Endothelial cell of umbilical vein (primary cell): ENCODE measurements at regions not wholly inside any gene's neighbourhood (a gene's known extent, or its start where the extent isn't known, plus 50 kb on each side); places are given as distances from the start of the nearest gene placed in this dataset.

Experiments used
- BruUV-seq: library from RNA; stranded (reverse); fragments of 400-500 nt; replicated peaks from 2 replicates; lab custom pipeline; 2021; lab: Mats Ljungman, UMichigan
- CTCF ChIA-PET: fragments of 300-600, 350-600 bp; sonication (Branson Sonifier 250); formaldehyde crosslinking; loops from one replicate; lab custom pipeline; 2021; ENCODE audit warnings: antibody characterized with exemption, inconsistent platforms; lab: Charles Lee
- POLR2A ChIA-PET: fragments of 300-600, 350-600 bp; sonication (Branson Sonifier 250); formaldehyde crosslinking; loops from one replicate; lab custom pipeline; 2021; ENCODE audit warnings: antibody characterized with exemption, inconsistent platforms; lab: Charles Lee
- DNase-seq: peaks from one replicate; pipeline ENCODE4 v3.0.0-alpha.2; 2011; ENCODE audit warnings: low read depth, low spot score
- FAIRE-seq: peaks from 2 replicates; lab custom pipeline; 2011; peaks lifted over from hg19 to GRCh38; lab: Jason Lieb, UNC
- H2AFZ ChIP-seq: 2 replicates; pipeline ENCODE4 v1.6.0; 2012; ENCODE audit warnings: low read depth, low read length, control low read depth, inconsistent platforms
- H3K27ac ChIP-seq: 2 replicates; pipeline ENCODE4 v1.5.1; 2011; ENCODE audit warnings: low read depth, mild to moderate bottlenecking, control low read depth, low read length, moderate library complexity; ENCODE audit not compliant: insufficient read depth
- H3K27me3 ChIP-seq, 2 experiments: 2 replicates each; pipeline versions ENCODE4 v1.6.0 to v1.6.1; 2011; ENCODE audit warnings: low read length in 2 of 2, mixed read lengths in 1 of 2; ENCODE audit not compliant: control insufficient read depth in 2 of 2, insufficient read depth in 2 of 2
- H3K36me3 ChIP-seq, 2 experiments: 2 replicates in 1 of 2; 3 replicates in 1 of 2; pipeline ENCODE4 v1.5.1; 2011; ENCODE audit warnings: low read length in 2 of 2, mild to moderate bottlenecking in 1 of 2, moderate library complexity in 1 of 2; ENCODE audit not compliant: control insufficient read depth in 2 of 2, insufficient read depth in 2 of 2; ENCODE audit errors: extremely low read depth in 1 of 2
- H3K4me1 ChIP-seq: 3 replicates; pipeline ENCODE4 v1.5.1; 2011; ENCODE audit warnings: mild to moderate bottlenecking, low read length; ENCODE audit not compliant: control insufficient read depth, insufficient read depth; ENCODE audit errors: extremely low read depth
- H3K4me2 ChIP-seq: 2 replicates; pipeline ENCODE4 v1.6.1; 2011; ENCODE audit warnings: low read length, control low read depth, mixed read lengths; ENCODE audit not compliant: insufficient read depth
- H3K4me3 ChIP-seq, 3 experiments: fragments of 200-600 bp in 1 of 3; sonication (generic), shearing (Covaris generic) in 1 of 3; replicated peaks in 1 of 3; 2 replicates each; pipeline ENCODE4 v1.5.1; 2011 to 2016; ENCODE audit warnings: control low read depth in 3 of 3, low read length in 3 of 3, mild to moderate bottlenecking in 2 of 3, inconsistent platforms in 1 of 3, low read depth in 1 of 3, moderate library complexity in 1 of 3; ENCODE audit not compliant: insufficient read depth in 1 of 3
- H3K79me2 ChIP-seq: 2 replicates; pipeline ENCODE4 v1.6.0; 2012; ENCODE audit warnings: low read length, inconsistent platforms; ENCODE audit not compliant: control insufficient read depth, insufficient read depth
- H3K9ac ChIP-seq: replicated peaks from 2 replicates; pipeline ENCODE3; 2011; ENCODE audit warnings: low read length, control low read depth; ENCODE audit not compliant: insufficient read depth; ENCODE audit errors: extremely low read depth
- H3K9me1 ChIP-seq: replicated peaks from 3 replicates; pipeline ENCODE4 v1.6.0; 2011; ENCODE audit warnings: mild to moderate bottlenecking, low read length; ENCODE audit not compliant: control insufficient read depth, insufficient read depth; ENCODE audit errors: extremely low read depth
- H3K9me3 ChIP-seq: replicated peaks from 2 replicates; pipeline ENCODE4 v1.5.1; 2012; ENCODE audit warnings: low read length, inconsistent platforms; ENCODE audit not compliant: control insufficient read depth, insufficient read depth
- H4K20me1 ChIP-seq: replicated peaks from 2 replicates; pipeline ENCODE3; 2011; ENCODE audit warnings: mild to moderate bottlenecking, low read length; ENCODE audit not compliant: control insufficient read depth, insufficient read depth; ENCODE audit errors: extremely low read depth
- EZH2 ChIP-seq: IDR thresholded peaks from 2 replicates; pipeline ENCODE4 v1.6.1; 2012; ENCODE audit warnings: borderline replicate concordance, low read depth, mild to moderate bottlenecking, moderate library complexity, low read length, inconsistent platforms; ENCODE audit not compliant: severe bottlenecking
- FOS ChIP-seq: IDR thresholded peaks from 2 replicates; pipeline ENCODE4 v1.6.1; 2011; ENCODE audit warnings: mild to moderate bottlenecking, low read length, moderate library complexity, borderline replicate concordance; ENCODE audit not compliant: insufficient read depth
- GATA2 ChIP-seq: IDR thresholded peaks from 2 replicates; pipeline ENCODE4 v1.7.0; 2011; ENCODE audit warnings: low read depth, mild to moderate bottlenecking, moderate library complexity, mixed read lengths, low read length; ENCODE audit not compliant: insufficient read length, insufficient read depth
- JUN ChIP-seq: IDR thresholded peaks from 2 replicates; pipeline ENCODE4 v1.6.1; 2011; ENCODE audit warnings: borderline replicate concordance, low read depth; ENCODE audit not compliant: insufficient read length, insufficient read depth
- MAX ChIP-seq: IDR thresholded peaks from 2 replicates; pipeline ENCODE4 v1.6.1; 2011; ENCODE audit not compliant: insufficient read depth, insufficient read length
- POLR2A ChIP-seq: IDR thresholded peaks from 2 replicates; pipeline ENCODE4 v1.6.1; 2012; ENCODE audit warnings: low read depth, mild to moderate bottlenecking, control low read depth, low read length
- dilution Hi-C: fragments of 300-500 bp; cut with MboI; formaldehyde crosslinking; loops from one replicate; pipeline ENCODE4 v1.15.0; 2019; ENCODE audit warnings: low sequenced_read_pairs; ENCODE audit not compliant: extremely low pct_ligation_motif_present
- intact Hi-C: fragments of 100-400 bp; cut with micrococcal nuclease; formaldehyde crosslinking; loops from one replicate; pipeline ENCODE4 v1.10.0; 2022

GRCh38 chr11:131033151-131033651 is 116.9 kb upstream of the SNX19 start:
- dilution Hi-C loops, result no loop called here
- Histone ChIP-seq H3K4me2 (no peak overlapping the region), H3K9me3 (no peaks in the 10 kb centered on the region), H3K9me1 (no peaks in the 10 kb centered on the region), H3K27ac (no peak overlapping the region), H3K36me3 (no peaks in the 10 kb centered on the region), H3K4me3 (no peak overlapping the region), H3K9ac (no peak overlapping the region), H2AFZ (peak overlapping the region; percentile 39), H4K20me1 (no peaks in the 10 kb centered on the region), H3K4me1 (peaks cover 10% of the 10 kb centered on the region), H3K79me2 (no peaks in the 10 kb centered on the region), H3K27me3 (no peaks in the 10 kb centered on the region)
- TF ChIP-seq POLR2A (no peak), GATA2 (peak; percentile 43), EZH2 (no peak), FOS (peak; percentile 44), JUN (peak; percentile 46)
- DNase-seq, result peak; percentile 15
- intact Hi-C loops, result loop anchor here (10.0 kb wide), 1 partner anchor 642 kb away; no protein-coding TSS in a partner anchor
- FAIRE-seq, result no peak
- BruUV-seq, result no TSS peak
- CTCF ChIA-PET, result no interaction called here
- POLR2A ChIA-PET, result no interaction called here

- no peaks in the 10 kb centered on the region for H4K20me1 ChIP-seq
- H3K4me1 ChIP-seq, result peaks cover 10% of the 10 kb centered on the region
- DNase-seq, result no peak
- no peaks in the 10 kb centered on the region for H3K27me3 ChIP-seq
- H3K4me2 ChIP-seq, result no peak overlapping the region
- no peak overlapping the region for H2AFZ ChIP-seq
- H3K9me3 ChIP-seq, result no peaks in the 10 kb centered on the region
- CTCF ChIA-PET, result interaction anchor here (0.8 to 1.1 kb wide), 2 partner anchors 120 to 638 kb away, joined by 3 to 5 read pairs; partner anchors contain the start of gene SNX19
- no peaks in the 10 kb centered on the region for H3K79me2 ChIP-seq
- H3K9ac ChIP-seq, result no peak overlapping the region
- no peaks in the 10 kb centered on the region for H3K36me3 ChIP-seq
- intact Hi-C loops, result loop anchor here (5.0 to 10.0 kb wide), 2 partner anchors 114 to 638 kb away; no protein-coding TSS in a partner anchor
- POLR2A ChIA-PET, result no interaction called here
- no peak for FAIRE-seq
- dilution Hi-C loops, result no loop called here
- no peak overlapping the region for H3K4me3 ChIP-seq
- no peaks in the 10 kb centered on the region for H3K9me1 ChIP-seq
- BruUV-seq, result no TSS peak
- no peak overlapping the region for H3K27ac ChIP-seq
- TF ChIP-seq MAX, result no peak
These were observed 120.2 kb upstream of the SNX19 start for GRCh38 chr11:131036514-131036913.
